ENCODE measurements at regions not wholly inside any gene's neighbourhood (a gene's known extent, or its start where the extent isn't known, plus 50 kb on each side); places are given as distances from the start of the nearest gene placed in this dataset.

DNA sequence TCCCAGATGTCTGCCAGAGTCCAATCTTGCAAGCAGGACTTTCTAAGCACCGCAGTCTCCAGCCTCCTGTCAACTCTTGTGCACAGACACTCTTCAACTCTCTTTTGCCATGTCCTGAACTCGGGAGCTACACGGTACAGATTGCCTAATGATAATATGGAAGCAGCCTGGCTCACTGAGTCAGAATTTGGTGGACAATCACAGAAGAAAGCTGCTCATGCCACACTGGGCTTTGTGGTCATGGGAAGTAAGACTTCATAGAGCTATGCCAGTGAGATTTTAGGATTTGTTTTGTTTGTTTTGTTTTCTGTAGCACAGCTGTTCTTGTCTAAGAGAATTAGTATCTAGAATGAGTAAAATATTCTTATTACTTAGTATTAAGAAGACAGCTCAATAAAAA, 144.1 kb upstream of the PRSS58 start:
- TF ChIP-seq, protein P1, sequence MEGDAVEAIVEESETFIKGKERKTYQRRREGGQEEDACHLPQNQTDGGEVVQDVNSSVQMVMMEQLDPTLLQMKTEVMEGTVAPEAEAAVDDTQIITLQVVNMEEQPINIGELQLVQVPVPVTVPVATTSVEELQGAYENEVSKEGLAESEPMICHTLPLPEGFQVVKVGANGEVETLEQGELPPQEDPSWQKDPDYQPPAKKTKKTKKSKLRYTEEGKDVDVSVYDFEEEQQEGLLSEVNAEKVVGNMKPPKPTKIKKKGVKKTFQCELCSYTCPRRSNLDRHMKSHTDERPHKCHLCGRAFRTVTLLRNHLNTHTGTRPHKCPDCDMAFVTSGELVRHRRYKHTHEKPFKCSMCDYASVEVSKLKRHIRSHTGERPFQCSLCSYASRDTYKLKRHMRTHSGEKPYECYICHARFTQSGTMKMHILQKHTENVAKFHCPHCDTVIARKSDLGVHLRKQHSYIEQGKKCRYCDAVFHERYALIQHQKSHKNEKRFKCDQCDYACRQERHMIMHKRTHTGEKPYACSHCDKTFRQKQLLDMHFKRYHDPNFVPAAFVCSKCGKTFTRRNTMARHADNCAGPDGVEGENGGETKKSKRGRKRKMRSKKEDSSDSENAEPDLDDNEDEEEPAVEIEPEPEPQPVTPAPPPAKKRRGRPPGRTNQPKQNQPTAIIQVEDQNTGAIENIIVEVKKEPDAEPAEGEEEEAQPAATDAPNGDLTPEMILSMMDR (IDR thresholded peaks at IDR 0.05 in 8 of 11, conservative IDR thresholded peaks at IDR 0.05 in 3 of 11), result no peak
- no peak for TF ChIP-seq POLR2A (IDR thresholded peaks at IDR 0.05)

Data from spleen (tissue), 7 donors.